Panc1 (cell line): ENCODE measurements at regions not wholly inside any gene's neighbourhood (a gene's known extent, or its start where the extent isn't known, plus 50 kb on each side); places are given as distances from the start of the nearest gene placed in this dataset.

Experiments used
- ATAC-seq: fragments of 200-7000 bp; cut with Tn5 transposase; 2 replicates; pipeline ENCODE4 v1.9.1; 2020; ENCODE audit warnings: mild to moderate bottlenecking, moderate library complexity
- BruUV-seq: library from RNA; stranded (reverse); fragments of 400-500 nt; replicated peaks from 2 replicates; lab custom pipeline; 2021; lab: Mats Ljungman, UMichigan
- CTCF ChIA-PET: fragments of 300-600 bp; sonication (Branson Sonifier 250); formaldehyde crosslinking; loops from one replicate; lab custom pipeline; 2022; ENCODE audit warnings: antibody characterized with exemption; lab: Charles Lee
- POLR2A ChIA-PET: fragments of 300-600 bp; sonication (Branson Sonifier 250); formaldehyde crosslinking; loops from one replicate; lab custom pipeline; 2022; ENCODE audit warnings: antibody characterized with exemption; lab: Charles Lee
- DNase-seq: peaks from one replicate; pipeline ENCODE4 v3.0.0-alpha.2; 2010; ENCODE audit warnings: low read depth, low spot score
- H3K27ac ChIP-seq: 2 replicates; pipeline ENCODE4 v1.5.1; 2011; ENCODE audit warnings: mild to moderate bottlenecking, low read length, inconsistent platforms
- H3K27me3 ChIP-seq: fragments of 200-500 bp; sonication (Bioruptor generic); 2 replicates; pipeline ENCODE4 v1.6.0; 2014; ENCODE audit warnings: low read length, inconsistent platforms; ENCODE audit not compliant: control insufficient read depth, insufficient read depth
- H3K36me3 ChIP-seq: fragments of 200-500 bp; sonication (Bioruptor generic); 2 replicates; pipeline ENCODE4 v1.5.1; 2014; ENCODE audit warnings: inconsistent platforms, mild to moderate bottlenecking, low read length, moderate library complexity; ENCODE audit not compliant: control insufficient read depth, insufficient read depth
- H3K4me1 ChIP-seq: 2 replicates; pipeline ENCODE4 v1.5.1; 2011; ENCODE audit warnings: inconsistent platforms, mild to moderate bottlenecking, low read length, moderate library complexity; ENCODE audit not compliant: control insufficient read depth, insufficient read depth
- H3K4me3 ChIP-seq, 2 experiments: 2 replicates each; pipeline ENCODE4 v1.5.1; 2011 to 2012; ENCODE audit warnings: low read depth in 2 of 2, low read length in 2 of 2, mild to moderate bottlenecking in 2 of 2, inconsistent platforms in 1 of 2, moderate library complexity in 1 of 2
- H3K9me3 ChIP-seq: fragments of 200-500 bp; sonication (Bioruptor generic); 2 replicates; pipeline ENCODE4 v1.5.1; 2014; ENCODE audit warnings: low read depth, mild to moderate bottlenecking, inconsistent platforms, low read length, moderate library complexity; ENCODE audit not compliant: control insufficient read depth, insufficient read depth
- POLR2AphosphoS5 ChIP-seq: IDR thresholded peaks from 2 replicates; pipeline ENCODE4 v1.6.1; 2012; ENCODE audit warnings: mild to moderate bottlenecking, low read depth, low read length, moderate library complexity
- SIN3A ChIP-seq: IDR thresholded peaks from 2 replicates; pipeline ENCODE4 v1.6.1; 2012; ENCODE audit warnings: low read depth, mild to moderate bottlenecking, low read length, moderate library complexity, borderline replicate concordance; ENCODE audit not compliant: insufficient read depth
- TCF7L2 ChIP-seq: IDR thresholded peaks from 2 replicates; pipeline ENCODE4 v1.6.1; 2011; ENCODE audit warnings: mild to moderate bottlenecking, low read depth, low read length, inconsistent platforms
- in situ Hi-C: cut with HindIII; loops from 2 replicates; pipeline ENCODE4 v1.10.0; 2016; ENCODE audit warnings: low sequenced_read_pairs, low pct_unique_long_range_greater_than_20kb
- intact Hi-C: fragments of 100-400 bp; cut with micrococcal nuclease; formaldehyde crosslinking; loops from one replicate; pipeline ENCODE4 v1.10.0; 2022; ENCODE audit not compliant: unreplicated experiment
- TF ChIP-seq, protein P1 (sequence below): fragments of 450-650 bp; IDR thresholded peaks from 2 replicates; pipeline ENCODE4 v1.5.1; 2017; ENCODE audit warnings: mild to moderate bottlenecking
- TF ChIP-seq, protein P2 (sequence below), 2 experiments: IDR thresholded peaks; 2 replicates each; pipeline ENCODE4 v1.6.1; 2011 to 2012; ENCODE audit warnings: low read depth in 2 of 2, control low read depth in 1 of 2, low read length in 1 of 2, mild to moderate bottlenecking in 1 of 2, moderate library complexity in 1 of 2; ENCODE audit not compliant: insufficient read depth in 1 of 2

DNA sequence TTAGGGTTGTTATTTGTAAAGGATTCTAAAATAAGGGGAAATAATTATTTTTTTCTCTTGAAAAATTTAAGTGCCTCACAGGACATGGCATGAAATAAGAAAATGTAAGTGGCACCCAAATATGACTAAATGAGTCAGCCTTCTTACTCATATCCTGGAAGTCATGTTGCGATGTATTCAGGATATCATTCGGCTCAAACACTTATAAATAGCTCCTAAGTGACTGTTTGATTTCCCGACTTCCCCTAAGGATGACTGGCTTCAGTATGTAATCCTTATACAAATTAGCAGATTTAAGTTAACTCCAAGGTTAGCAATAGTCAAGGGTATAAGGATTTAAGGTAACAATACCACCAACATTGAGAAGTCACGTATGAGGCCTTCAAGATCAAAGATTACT, 57.3 kb upstream of the OSTN start:
- CTCF ChIA-PET = no interaction called here
- BruUV-seq = no TSS peak
- Histone ChIP-seq H3K9me3 (peaks cover 6% of the 10 kb centered on the region; the same call in 1 of the 2 replicates), H3K27me3 (no peaks in the 10 kb centered on the region), H3K4me3 (no peak overlapping the region), H3K4me1 (no peaks in the 10 kb centered on the region), H3K27ac (no peak overlapping the region), H3K36me3 (no peaks in the 10 kb centered on the region)
- in situ Hi-C loops (no loop called here), intact Hi-C loops (no loop called here)
- ATAC-seq = peak; percentile 56; the same call in 1 of the 2 replicates
- DNase-seq = peak; percentile 47
- TF ChIP-seq, protein P1, sequence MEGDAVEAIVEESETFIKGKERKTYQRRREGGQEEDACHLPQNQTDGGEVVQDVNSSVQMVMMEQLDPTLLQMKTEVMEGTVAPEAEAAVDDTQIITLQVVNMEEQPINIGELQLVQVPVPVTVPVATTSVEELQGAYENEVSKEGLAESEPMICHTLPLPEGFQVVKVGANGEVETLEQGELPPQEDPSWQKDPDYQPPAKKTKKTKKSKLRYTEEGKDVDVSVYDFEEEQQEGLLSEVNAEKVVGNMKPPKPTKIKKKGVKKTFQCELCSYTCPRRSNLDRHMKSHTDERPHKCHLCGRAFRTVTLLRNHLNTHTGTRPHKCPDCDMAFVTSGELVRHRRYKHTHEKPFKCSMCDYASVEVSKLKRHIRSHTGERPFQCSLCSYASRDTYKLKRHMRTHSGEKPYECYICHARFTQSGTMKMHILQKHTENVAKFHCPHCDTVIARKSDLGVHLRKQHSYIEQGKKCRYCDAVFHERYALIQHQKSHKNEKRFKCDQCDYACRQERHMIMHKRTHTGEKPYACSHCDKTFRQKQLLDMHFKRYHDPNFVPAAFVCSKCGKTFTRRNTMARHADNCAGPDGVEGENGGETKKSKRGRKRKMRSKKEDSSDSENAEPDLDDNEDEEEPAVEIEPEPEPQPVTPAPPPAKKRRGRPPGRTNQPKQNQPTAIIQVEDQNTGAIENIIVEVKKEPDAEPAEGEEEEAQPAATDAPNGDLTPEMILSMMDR = no peak
- TF ChIP-seq, protein P2, sequence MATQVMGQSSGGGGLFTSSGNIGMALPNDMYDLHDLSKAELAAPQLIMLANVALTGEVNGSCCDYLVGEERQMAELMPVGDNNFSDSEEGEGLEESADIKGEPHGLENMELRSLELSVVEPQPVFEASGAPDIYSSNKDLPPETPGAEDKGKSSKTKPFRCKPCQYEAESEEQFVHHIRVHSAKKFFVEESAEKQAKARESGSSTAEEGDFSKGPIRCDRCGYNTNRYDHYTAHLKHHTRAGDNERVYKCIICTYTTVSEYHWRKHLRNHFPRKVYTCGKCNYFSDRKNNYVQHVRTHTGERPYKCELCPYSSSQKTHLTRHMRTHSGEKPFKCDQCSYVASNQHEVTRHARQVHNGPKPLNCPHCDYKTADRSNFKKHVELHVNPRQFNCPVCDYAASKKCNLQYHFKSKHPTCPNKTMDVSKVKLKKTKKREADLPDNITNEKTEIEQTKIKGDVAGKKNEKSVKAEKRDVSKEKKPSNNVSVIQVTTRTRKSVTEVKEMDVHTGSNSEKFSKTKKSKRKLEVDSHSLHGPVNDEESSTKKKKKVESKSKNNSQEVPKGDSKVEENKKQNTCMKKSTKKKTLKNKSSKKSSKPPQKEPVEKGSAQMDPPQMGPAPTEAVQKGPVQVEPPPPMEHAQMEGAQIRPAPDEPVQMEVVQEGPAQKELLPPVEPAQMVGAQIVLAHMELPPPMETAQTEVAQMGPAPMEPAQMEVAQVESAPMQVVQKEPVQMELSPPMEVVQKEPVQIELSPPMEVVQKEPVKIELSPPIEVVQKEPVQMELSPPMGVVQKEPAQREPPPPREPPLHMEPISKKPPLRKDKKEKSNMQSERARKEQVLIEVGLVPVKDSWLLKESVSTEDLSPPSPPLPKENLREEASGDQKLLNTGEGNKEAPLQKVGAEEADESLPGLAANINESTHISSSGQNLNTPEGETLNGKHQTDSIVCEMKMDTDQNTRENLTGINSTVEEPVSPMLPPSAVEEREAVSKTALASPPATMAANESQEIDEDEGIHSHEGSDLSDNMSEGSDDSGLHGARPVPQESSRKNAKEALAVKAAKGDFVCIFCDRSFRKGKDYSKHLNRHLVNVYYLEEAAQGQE (IDR thresholded peaks at IDR 0.05; ENCODE audit: insufficient read depth in 1 of 2, low read depth in 2 of 2, low read length in 1 of 2) = no peak
- TF ChIP-seq SIN3A (no peak), TCF7L2 (no peak), POLR2AphosphoS5 (no peak)
- POLR2A ChIA-PET = no interaction called here

DNA sequence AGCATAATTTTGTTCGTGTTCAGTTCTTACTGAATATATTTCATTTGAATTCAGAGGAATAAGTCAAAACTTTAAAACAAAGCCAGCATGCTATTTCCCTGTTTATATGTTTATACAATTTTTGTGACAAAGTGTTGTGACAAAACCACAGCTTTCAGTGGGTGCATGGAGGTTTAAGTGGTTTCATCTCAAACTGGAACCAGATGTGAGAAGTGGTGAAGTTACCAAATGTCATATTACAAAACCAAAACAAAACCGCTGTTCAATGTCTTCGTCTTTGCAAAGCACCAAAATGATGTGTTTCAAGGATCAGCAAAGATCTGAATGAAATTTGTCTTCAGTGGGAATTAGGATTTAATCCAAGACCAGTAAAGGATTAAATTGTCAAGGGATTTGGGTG, 59.3 kb upstream of the OSTN start:
- ChIA-PET CTCF (no interaction called here), POLR2A (no interaction called here)
- no peak for DNase-seq
- no TSS peak for BruUV-seq
- H3K27ac ChIP-seq = no peak overlapping the region
- in situ Hi-C loops (no loop called here), intact Hi-C loops (loop anchor here (10.0 kb wide), 1 partner anchor 255 kb away; no protein-coding TSS in a partner anchor)
- H3K4me1 ChIP-seq = no peaks in the 10 kb centered on the region
- TF ChIP-seq SIN3A (no peak), POLR2AphosphoS5 (no peak), TCF7L2 (no peak)
- TF ChIP-seq, protein P1 = no peak
- TF ChIP-seq, protein P2 (IDR thresholded peaks at IDR 0.05; ENCODE audit: insufficient read depth in 1 of 2, low read depth in 2 of 2, low read length in 1 of 2) = no peak
- H3K9me3 ChIP-seq = peaks cover 6% of the 10 kb centered on the region; the same call in 1 of the 2 replicates
- H3K27me3 ChIP-seq = no peaks in the 10 kb centered on the region
- H3K36me3 ChIP-seq = no peaks in the 10 kb centered on the region
- no peak for ATAC-seq
- H3K4me3 ChIP-seq = no peak overlapping the region
